T-cell (primary cell): ENCODE measurements at regions not wholly inside any gene's neighbourhood (a gene's known extent, or its start where the extent isn't known, plus 50 kb on each side); places are given as distances from the start of the nearest gene placed in this dataset.

Experiments
- ATAC-seq, 4 experiments: fragments of 200-7000 bp in 3 of 4; fragments of 150-1000 bp in 1 of 4; cut with Tn5 transposase; replicated peaks in 1 of 4; 1 replicate in 3 of 4; 2 replicates in 1 of 4; pipeline ENCODE4 v1.10.0; 2021; ENCODE audit warnings: moderate library complexity in 3 of 4, mild to moderate bottlenecking in 2 of 4, moderate number of reproducible peaks in 1 of 4
- CTCF ChIA-PET, 2 donors: fragments of 300-600 bp; sonication (Branson Sonifier 250); formaldehyde crosslinking; loops; one replicate each; lab custom pipeline; 2022; ENCODE audit warnings: antibody characterized with exemption in 2 of 2; lab: Charles Lee
- POLR2A ChIA-PET, 2 donors: fragments of 300-600 bp; sonication (Branson Sonifier 250); formaldehyde crosslinking; loops; one replicate each; lab custom pipeline; 2022; ENCODE audit warnings: antibody characterized with exemption in 2 of 2; lab: Charles Lee
- DNase-seq, 35 experiments: peaks; one replicate each; pipeline versions ENCODE4 v3.0.0 to v3.0.0-alpha.2; 2013 to 2023
- H3K27ac ChIP-seq: one replicate; pipeline ENCODE4 v1.5.1; 2013; ENCODE audit warnings: low read length
- H3K27me3 ChIP-seq, 2 experiments: replicated peaks in 1 of 2; 1 replicate in 1 of 2; 2 replicates in 1 of 2; pipeline versions ENCODE4 v1.6.1 to v1.7.0; 2013; ENCODE audit warnings: low read length in 1 of 2, mixed read lengths in 1 of 2; ENCODE audit not compliant: control insufficient read depth in 2 of 2, insufficient read depth in 2 of 2; ENCODE audit errors: extremely low read depth in 1 of 2
- H3K36me3 ChIP-seq, 2 donors: 1 replicate in 1 of 2; 2 replicates in 1 of 2; pipeline versions ENCODE4 v1.6.1 to v1.7.0; 2013; ENCODE audit warnings: low read length in 1 of 2; ENCODE audit not compliant: control insufficient read depth in 2 of 2, insufficient read depth in 1 of 2; ENCODE audit errors: extremely low read depth in 1 of 2
- H3K4me1 ChIP-seq, 2 experiments: 1 replicate in 1 of 2; 2 replicates in 1 of 2; pipeline versions ENCODE4 v1.6.1 to v1.7.0; 2013; ENCODE audit warnings: low read length in 2 of 2, mixed read lengths in 1 of 2; ENCODE audit not compliant: insufficient read depth in 2 of 2, control insufficient read depth in 1 of 2; ENCODE audit errors: extremely low read depth in 1 of 2
- H3K4me3 ChIP-seq, 2 donors: 1 replicate in 1 of 2; 2 replicates in 1 of 2; pipeline versions ENCODE4 v1.5.1 to v1.7.0; 2013; ENCODE audit warnings: mild to moderate bottlenecking in 2 of 2, low read length in 1 of 2, moderate library complexity in 1 of 2; ENCODE audit not compliant: control insufficient read depth in 1 of 2; ENCODE audit errors: extremely low read depth in 1 of 2
- H3K9me3 ChIP-seq: 2 replicates; pipeline ENCODE4 v1.7.0; 2013
- H3K27ac Mint-ChIP-seq, 2 donors: one replicate each; pipeline ENCODE4 v1.8.0; 2020 to 2021; ENCODE audit warnings: mild to moderate bottlenecking in 2 of 2, mixed read lengths in 2 of 2
- H3K27me3 Mint-ChIP-seq, 2 donors: one replicate each; pipeline ENCODE4 v1.8.0; 2021 to 2022; ENCODE audit warnings: mixed read lengths in 2 of 2
- H3K36me3 Mint-ChIP-seq: one replicate; pipeline ENCODE4 v1.8.0; 2021; ENCODE audit warnings: mixed read lengths
- H3K4me1 Mint-ChIP-seq, 3 donors: one replicate each; pipeline ENCODE4 v1.8.0; 2020 to 2022; ENCODE audit warnings: mixed read lengths in 3 of 3, mild to moderate bottlenecking in 1 of 3
- H3K4me3 Mint-ChIP-seq, 3 donors: one replicate each; pipeline ENCODE4 v1.8.0; 2020 to 2022; ENCODE audit warnings: mild to moderate bottlenecking in 3 of 3, mixed read lengths in 3 of 3, moderate library complexity in 3 of 3
- H3K9me3 Mint-ChIP-seq, 3 donors: one replicate each; pipeline ENCODE4 v1.8.0; 2020 to 2022; ENCODE audit warnings: mixed read lengths in 3 of 3
- WGBS: methylation state at CpG from one replicate; pipeline ENCODE4 v1.1.5; 2013; ENCODE audit warnings: missing lambda C conversion rate; ENCODE audit not compliant: insufficient coverage; 5-methylcytosine and 5-hydroxymethylcytosine counted together

DNA sequence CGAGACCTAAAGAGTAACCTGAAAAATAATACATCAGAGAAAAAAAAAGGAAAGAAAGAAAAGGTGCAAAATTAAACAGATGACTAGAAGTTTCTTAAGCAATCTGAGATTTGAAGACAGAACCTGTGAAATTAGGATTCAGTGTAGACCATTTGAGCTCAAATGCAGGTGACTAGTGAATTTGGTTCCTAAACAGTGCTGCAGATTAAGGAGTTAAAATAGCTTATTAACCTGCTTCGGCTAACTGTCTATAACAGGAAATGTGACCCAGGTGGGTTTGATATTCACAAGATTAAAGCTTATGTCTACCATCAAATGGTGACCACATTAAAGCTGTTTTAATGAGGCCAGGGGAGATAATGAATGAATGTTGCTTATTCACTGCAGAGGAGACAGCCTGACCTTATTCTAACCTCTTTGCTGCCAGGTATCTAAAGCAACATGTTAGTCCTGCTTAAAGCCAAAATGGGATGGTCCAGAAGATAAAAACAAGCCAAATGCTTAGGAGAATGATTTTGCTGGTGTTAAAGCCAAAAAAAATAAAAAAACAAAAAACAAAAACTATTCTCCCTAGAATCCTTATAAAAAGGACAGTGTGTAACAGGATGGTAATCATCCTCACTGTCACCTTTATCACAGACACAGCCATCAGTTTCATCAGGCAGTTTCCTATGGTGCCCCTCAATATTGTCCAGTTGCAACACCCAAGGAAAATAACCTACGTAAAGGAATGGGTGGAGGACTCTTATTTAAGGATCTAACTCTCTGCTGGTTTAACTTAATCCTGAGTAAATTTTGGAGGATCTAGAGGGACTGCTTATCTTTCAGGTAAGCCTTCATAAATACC, 769.0 kb upstream of the ZEB2 start:
- H3K4me3 Mint-ChIP-seq: no peak overlapping the region
- ATAC-seq: no peak
- Histone ChIP-seq H3K27ac (no peak overlapping the region), H3K36me3 (no peaks in the 10 kb centered on the region), H3K4me3 (no peak overlapping the region), H3K27me3 (no peaks in the 10 kb centered on the region), H3K9me3 (no peaks in the 10 kb centered on the region), H3K4me1 (no peaks in the 10 kb centered on the region)
- no peaks in the 10 kb centered on the region for H3K27me3 Mint-ChIP-seq
- no peak overlapping the region for H3K27ac Mint-ChIP-seq
- DNase-seq: no peak
- H3K9me3 Mint-ChIP-seq: no peaks in the 10 kb centered on the region
- H3K4me1 Mint-ChIP-seq: no peaks in the 10 kb centered on the region
- WGBS: no CpG with 5 or more reads among the region's 3 CpGs
- CTCF ChIA-PET: no interaction called here
- POLR2A ChIA-PET: no interaction called here
- H3K36me3 Mint-ChIP-seq: no peaks in the 10 kb centered on the region

DNA sequence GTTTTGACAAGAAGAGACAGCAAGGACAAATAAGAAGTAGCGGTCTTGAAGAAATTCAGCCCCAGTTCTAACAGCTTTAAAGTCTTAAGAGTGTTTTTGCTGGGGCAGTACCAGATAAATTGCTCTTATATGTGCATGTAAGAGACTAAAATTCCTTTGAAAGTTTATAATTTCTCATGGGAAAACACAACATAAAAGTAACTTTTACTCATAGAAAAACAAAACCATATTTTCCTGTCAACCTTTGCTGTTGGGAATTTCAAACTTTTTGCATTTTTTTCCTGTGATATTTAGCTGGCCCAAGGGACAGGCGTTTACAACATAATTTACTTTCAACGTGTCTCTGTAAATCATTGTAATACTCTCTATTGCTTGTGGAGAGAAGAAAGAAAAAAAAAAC, 767.8 kb upstream of the ZEB2 start:
- H3K4me3 ChIP-seq: no peak overlapping the region
- ATAC-seq (no peak), DNase-seq (no peak)
- CTCF ChIA-PET: no interaction called here
- H3K4me1 ChIP-seq: no peaks in the 10 kb centered on the region
- no peak overlapping the region for H3K4me3 Mint-ChIP-seq
- POLR2A ChIA-PET: interaction anchor here in 1 of 2 donors (1.1 kb wide), 1 partner anchor 9 kb away, joined by 3 read pairs; no protein-coding TSS in a partner anchor
- H3K27me3 ChIP-seq: no peaks in the 10 kb centered on the region
- H3K36me3 Mint-ChIP-seq: no peaks in the 10 kb centered on the region
- WGBS: no CpG with 5 or more reads among the region's 3 CpGs
- H3K4me1 Mint-ChIP-seq: no peaks in the 10 kb centered on the region
- no peak overlapping the region for H3K27ac Mint-ChIP-seq
- H3K9me3 Mint-ChIP-seq: no peaks in the 10 kb centered on the region
- H3K9me3 ChIP-seq: no peaks in the 10 kb centered on the region
- H3K27me3 Mint-ChIP-seq: no peaks in the 10 kb centered on the region
- H3K27ac ChIP-seq: no peak overlapping the region
- H3K36me3 ChIP-seq: no peaks in the 10 kb centered on the region

DNA sequence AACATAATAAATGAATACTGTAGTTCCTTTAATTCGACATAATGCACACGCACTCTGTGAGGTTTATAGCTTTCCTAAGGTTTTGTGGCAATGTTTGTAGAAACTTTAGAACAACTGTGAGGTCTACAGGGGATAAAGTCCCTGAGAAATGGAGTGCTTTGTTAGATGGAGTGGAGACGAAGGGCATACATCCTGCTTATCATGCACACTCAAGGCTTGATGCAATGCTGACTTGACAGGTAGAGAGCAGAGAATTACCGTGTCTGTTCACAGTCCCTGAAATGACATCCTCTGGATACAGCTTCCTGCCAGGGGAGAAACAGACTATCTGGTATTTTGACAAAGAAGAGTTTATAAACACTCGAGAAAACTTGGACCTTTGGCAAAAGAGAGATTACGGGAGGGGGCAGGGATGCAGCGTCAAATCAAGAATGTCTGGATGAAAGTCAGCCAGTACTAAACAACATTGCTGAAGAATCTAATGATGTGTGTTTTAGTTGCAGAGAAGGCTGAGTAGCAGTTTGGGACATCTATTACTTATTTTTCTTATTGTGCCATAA, 766.9 kb upstream of the ZEB2 start:
- H3K27me3 Mint-ChIP-seq: no peaks in the 10 kb centered on the region
- 87% methylated on average over 4 of the region's 7 CpGs for WGBS

DNA sequence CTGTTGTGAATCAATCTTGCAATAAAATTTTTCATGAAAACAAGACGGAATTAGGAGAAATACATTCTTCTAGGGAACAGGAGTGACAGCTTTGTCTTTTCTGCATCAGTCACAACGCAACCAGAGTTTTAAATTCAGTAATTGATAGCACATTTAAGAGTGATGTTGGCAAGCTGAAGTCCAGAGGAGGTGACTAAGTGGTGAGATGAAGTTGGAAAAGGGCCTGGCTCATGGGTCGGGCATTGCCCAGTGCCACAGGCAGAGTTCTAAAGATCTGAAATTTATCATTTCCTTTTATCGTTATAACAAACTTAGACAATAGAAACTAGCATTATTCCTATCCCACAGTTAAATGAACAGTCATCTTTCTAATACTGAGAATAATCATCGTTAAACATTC, 764.6 kb upstream of the ZEB2 start:
- ChIA-PET CTCF (no interaction called here), POLR2A (no interaction called here)
- DNase-seq: no peak
- no peak for ATAC-seq
- Mint-ChIP-seq H3K27me3 (peaks cover 0 to 20% of the 10 kb centered on the region in 2 donors), H3K27ac (no peak overlapping the region), H3K4me3 (no peak overlapping the region), H3K36me3 (no peaks in the 10 kb centered on the region), H3K9me3 (no peaks in the 10 kb centered on the region), H3K4me1 (no peaks in the 10 kb centered on the region)
- Histone ChIP-seq H3K4me3 (no peak overlapping the region), H3K27me3 (no peaks in the 10 kb centered on the region), H3K36me3 (no peaks in the 10 kb centered on the region), H3K4me1 (no peaks in the 10 kb centered on the region), H3K9me3 (no peaks in the 10 kb centered on the region), H3K27ac (no peak overlapping the region)
- WGBS: 80% methylated on average over 2 of the region's 5 CpGs

More for the DNA sequence above, 766.9 kb upstream of the ZEB2 start:
- H3K9me3 Mint-ChIP-seq: no peaks in the 10 kb centered on the region
- Histone ChIP-seq H3K27ac (no peak overlapping the region), H3K27me3 (no peaks in the 10 kb centered on the region), H3K9me3 (no peaks in the 10 kb centered on the region), H3K4me1 (no peaks in the 10 kb centered on the region), H3K4me3 (no peak overlapping the region), H3K36me3 (no peaks in the 10 kb centered on the region)
- DNase-seq: no peak
- H3K4me3 Mint-ChIP-seq: no peak overlapping the region
- no peaks in the 10 kb centered on the region for H3K4me1 Mint-ChIP-seq
- no peak overlapping the region for H3K27ac Mint-ChIP-seq
- no peak for ATAC-seq
- CTCF ChIA-PET: interaction anchor here in 1 of 2 donors (0.6 kb wide), 1 partner anchor 438 kb away, joined by 11 read pairs; no protein-coding TSS in a partner anchor
- no peaks in the 10 kb centered on the region for H3K36me3 Mint-ChIP-seq
- POLR2A ChIA-PET: no interaction called here

DNA sequence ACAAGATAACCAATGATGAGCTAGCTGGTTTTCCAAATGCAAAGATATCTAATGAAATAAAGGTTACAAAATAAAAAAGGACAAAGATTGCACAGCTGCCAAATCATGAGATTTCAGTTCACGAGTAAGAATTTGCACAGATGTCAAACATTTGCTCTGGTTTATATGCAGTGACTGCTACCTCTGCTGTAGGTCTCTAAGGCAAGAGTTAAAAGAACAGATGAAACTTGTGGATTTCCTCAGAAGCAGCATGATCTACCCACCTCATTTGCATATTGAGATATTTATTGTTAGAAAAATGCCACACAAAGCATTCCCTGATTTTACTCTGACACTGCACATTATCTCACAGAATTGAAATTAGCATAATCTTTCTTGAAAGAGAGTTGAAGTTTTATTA, 763.2 kb upstream of the ZEB2 start:
- no peak for DNase-seq
- Histone ChIP-seq H3K27me3 (no peaks in the 10 kb centered on the region), H3K4me3 (no peak overlapping the region), H3K36me3 (no peaks in the 10 kb centered on the region), H3K27ac (no peak overlapping the region), H3K9me3 (no peaks in the 10 kb centered on the region), H3K4me1 (no peaks in the 10 kb centered on the region)
- POLR2A ChIA-PET: no interaction called here
- CTCF ChIA-PET: no interaction called here
- no peaks in the 10 kb centered on the region for H3K9me3 Mint-ChIP-seq
- H3K4me3 Mint-ChIP-seq: no peak overlapping the region
- peaks cover 0 to 21% of the 10 kb centered on the region in 2 donors for H3K27me3 Mint-ChIP-seq
- no peak for ATAC-seq
- H3K27ac Mint-ChIP-seq: no peak overlapping the region
- no peaks in the 10 kb centered on the region for H3K36me3 Mint-ChIP-seq
- no CpG with 5 or more reads among the region's 1 CpG for WGBS
- H3K4me1 Mint-ChIP-seq: no peaks in the 10 kb centered on the region

DNA sequence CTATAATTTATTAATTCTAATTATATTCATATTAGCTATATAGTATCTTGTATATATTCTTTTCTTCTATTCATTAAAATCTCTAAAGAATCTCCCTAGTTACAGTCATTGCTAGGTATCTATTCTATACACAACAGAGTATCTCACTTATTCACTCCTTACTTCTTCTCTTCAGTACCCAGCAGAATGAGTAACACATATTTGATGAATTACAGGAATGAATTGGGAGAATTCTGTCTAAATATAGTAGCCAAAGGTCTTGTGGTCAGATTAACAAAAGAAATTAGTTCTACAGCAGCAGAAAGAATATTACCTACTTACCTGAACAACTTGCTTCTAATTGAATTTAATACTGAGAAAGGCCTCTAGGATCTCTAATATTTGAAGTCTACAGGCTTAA, 758.0 kb upstream of the ZEB2 start:
- peaks cover 0 to 29% of the 10 kb centered on the region in 2 donors for H3K27me3 Mint-ChIP-seq
- Histone ChIP-seq H3K27ac (no peak overlapping the region), H3K9me3 (no peaks in the 10 kb centered on the region), H3K27me3 (no peaks in the 10 kb centered on the region), H3K4me3 (no peak overlapping the region), H3K36me3 (no peaks in the 10 kb centered on the region), H3K4me1 (no peaks in the 10 kb centered on the region)
- H3K27ac Mint-ChIP-seq: no peak overlapping the region
- peaks cover 3 to 8% (median 4%) of the 10 kb centered on the region in 3 donors for H3K9me3 Mint-ChIP-seq
- POLR2A ChIA-PET: interaction anchor here in 1 of 2 donors (0.6 kb wide), 1 partner anchor 12 kb away, joined by 3 read pairs; no protein-coding TSS in a partner anchor
- CTCF ChIA-PET: no interaction called here
- H3K4me3 Mint-ChIP-seq: no peak overlapping the region
- H3K4me1 Mint-ChIP-seq: no peaks in the 10 kb centered on the region
- DNase-seq (no peak), ATAC-seq (no peak)
- H3K36me3 Mint-ChIP-seq: no peaks in the 10 kb centered on the region
